ENCODE measurements at regions not wholly inside any gene's neighbourhood (a gene's known extent, or its start where the extent isn't known, plus 50 kb on each side); places are given as distances from the start of the nearest gene placed in this dataset.

DNA sequence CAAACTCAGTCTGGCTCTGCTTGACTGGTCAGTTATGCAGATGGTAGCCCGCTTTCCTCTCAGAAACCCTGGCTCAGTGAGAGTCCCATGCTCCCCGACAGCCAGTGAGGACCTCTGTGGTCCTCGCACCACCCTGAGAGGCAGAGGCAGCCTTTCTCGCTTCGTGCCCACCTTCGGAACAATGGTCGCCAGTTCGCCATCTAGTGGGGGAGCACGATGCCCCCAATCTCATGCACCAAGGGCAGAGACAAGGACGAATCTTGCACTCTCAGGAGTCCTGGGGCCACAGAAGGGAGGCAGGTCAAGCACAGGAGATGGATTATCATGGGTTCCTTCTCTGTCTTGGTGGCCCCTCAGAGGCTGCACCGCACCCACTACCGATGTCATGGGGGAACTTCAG, 75.2 kb downstream of the RHCG start:
- DNase-seq: no peak

DNA sequence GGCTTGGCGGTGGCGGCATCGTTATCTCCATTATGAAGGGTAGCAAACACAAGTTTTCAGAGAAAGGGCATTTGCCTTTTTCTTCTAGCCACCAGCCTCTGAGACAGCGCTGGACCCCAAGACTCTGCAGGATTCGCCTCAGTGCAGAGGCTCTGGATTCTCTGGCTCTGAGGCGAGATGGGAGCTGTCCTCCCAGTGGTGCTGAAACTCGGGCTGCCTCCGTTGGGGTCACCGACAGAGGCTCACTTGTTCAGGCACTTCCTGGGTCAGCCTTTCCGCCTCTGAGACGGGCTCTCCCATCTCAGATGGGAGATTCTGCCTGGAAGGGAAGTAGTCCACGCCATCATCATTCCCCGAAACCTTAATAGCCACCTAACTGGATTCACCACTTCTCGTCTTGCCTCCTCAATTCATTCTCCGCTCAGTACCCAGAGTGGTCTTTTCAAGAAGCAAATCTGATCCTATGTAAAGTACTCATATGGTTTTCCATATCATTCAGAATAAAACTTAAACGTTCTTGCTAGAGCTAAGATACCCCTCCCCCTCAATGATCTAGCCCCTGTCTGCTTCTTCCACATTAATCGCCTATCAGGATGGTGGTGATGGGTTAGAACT, 76.9 kb downstream of the RHCG start:
- DNase-seq: peak; percentile 36 to 39

GRCh38 chr15:89417206-89417725, 79.1 kb downstream of the RHCG start:
- no peak for DNase-seq

DNA sequence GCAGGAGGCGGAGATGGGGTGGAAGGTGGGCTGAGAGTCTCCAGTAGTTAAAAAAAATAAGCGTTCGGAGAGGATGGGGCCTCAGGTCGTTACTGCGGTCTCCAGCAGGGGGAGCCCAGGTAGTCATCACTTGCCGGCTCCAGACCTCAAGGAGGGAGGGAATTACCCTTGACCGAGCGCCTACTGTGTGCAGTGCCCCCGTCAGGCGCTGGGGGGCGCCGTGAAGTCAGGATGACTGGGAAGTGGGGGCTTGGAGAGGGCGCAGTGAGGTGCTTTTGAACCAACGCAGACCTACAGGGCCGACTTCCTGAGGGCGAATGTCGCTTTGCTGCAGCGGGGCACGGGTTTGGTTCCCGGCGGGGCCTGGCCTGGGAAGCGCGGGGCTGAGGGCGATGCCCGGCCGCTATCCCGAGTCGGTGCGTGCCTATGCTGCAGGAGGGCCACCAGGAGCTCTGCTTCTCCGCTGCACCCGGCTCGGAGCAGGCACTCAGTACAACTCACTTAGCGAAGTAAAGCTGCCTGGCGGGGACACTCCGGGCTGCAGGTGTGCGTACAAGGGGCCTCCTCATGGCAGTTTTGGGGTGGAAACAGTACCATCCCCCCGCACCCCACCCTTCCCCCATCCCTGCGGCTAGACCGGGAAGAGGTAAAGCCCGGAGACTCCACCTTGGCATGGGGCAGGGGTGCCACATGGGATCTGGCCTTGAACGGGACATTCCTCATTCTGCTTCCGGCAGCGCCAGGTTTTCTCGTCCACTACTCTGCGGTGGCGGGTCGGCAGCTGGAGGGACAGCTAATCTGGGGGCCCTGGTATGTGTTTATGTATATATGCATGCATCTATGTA, 79.8 kb downstream of the RHCG start:
- DNase-seq: peak; percentile 81 to 84

DNA sequence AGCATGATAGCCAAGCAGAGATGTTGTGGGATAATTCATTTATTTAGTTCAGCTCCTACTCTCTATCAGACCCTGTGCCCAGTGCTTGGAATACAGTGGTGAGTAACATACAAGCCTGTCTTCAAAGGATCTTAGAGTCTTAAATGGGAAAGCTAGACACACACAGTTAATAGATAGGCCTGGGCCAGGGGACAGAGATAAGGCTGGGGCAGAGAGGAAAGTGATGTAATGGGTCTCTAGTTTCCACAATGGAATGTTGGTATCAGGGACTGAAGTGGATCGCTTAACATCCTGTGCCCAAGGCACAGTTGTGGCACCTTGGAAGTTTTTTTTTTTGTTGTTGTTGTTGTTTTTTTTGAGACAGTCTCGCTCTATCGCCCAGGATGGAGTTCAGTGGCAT, 79.9 kb upstream of the POLG start:
- DNase-seq: no peak

DNA sequence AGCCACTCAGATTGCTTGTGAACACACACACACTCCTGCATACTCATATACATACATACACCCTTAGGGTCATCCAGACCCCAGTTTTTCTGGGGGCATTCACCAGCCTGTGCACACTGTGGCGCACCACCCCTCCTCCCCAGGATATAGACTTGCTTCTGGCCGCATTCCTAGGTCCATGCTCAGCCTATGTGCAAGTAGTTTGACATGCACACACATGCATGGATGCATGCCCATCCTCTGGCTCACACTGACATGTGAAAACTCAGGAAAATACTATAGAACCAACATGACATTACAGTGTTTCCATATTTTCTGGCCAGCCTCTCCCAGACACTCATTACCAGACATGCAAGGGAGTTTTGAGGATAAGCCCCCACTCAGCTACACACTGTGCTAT, 79.3 kb upstream of the POLG start:
- DNase-seq: no peak

DNA sequence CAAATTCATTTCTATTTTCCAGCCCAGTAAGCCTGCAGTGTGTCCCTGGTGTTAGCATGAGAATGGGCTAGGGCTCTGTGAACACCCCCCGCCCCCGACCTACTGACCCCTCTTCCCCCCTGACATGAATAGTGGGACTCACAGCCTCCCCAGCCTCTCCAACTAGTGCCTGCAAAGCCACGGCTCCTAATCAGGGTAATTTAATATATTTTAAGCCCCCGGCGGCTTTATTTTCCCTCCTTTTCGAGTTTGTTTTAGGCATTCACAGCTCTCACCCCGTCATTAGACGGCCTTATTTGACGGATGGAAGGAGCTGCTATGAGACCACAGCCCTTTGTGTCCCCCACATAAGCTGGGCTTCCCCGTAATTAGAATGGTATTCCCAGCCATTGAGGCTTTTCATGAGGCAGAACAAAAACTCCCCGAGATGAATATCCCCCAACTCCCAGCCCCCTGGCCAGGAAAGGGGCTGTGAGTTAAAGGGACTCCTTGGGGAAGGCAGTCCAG, 78.3 kb upstream of the POLG start:
- DNase-seq: no peak

DNA sequence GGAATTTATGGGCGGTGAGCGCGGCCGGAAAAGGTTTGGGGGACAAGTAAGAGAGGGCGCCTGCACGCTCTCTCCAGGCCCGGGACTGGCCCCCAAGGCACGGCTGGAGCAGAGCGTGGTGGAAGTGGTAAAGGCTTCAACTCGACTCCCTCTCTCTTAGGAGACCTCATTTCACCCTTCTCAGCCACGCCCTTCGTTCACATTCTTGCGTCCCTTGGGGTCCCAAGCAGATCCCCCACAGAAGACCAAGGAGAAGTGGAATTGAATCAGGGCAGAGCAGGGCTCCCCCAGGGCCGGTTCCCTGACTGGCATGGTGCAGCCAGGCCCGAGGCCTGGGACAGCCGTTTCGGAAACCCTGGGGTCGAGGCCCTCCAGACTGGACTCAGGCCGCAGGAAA, 75.4 kb upstream of the POLG start:
- no peak for DNase-seq

GRCh38 chr15:89409184-89410038, 74.8 kb upstream of the POLG start:
- no peak for DNase-seq

GRCh38 chr15:89408372-89409183, 74.0 kb upstream of the POLG start:
- DNase-seq: no peak

DNA sequence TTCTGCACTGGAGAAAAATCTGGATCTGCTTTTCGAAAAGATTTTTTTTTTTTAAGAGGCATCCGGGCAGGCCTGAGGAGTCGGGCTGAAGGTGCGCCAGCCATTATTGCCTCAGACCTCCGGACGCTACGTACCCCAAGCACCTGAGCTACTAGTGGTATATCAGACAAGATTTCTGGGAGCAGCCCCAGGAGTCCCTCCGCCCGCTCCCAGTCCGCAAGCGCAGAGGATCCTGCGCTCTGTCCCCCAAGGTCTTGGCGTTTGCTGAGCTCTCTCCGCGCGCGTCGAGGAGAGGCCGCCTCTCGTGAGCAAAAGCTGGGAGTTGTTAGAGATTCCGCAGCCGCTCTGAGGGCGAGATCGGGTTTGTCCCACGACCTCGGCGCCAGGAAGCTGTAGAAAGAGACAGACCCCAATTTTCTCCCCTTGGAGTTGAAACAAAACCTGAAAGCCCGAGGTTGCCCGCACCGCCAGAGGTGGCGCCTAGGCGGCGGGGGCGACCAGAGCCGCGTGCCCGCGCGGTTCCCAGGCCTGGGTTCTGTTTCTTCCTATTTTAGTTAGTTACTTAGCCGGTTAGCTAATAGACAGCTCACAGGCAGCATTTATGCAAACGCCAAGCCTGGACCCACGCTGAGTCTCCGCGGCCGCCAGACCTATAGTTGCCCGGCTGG, 72.5 kb upstream of the POLG start:
- no peak for DNase-seq

GRCh38 chr15:89406218-89406939, 71.8 kb upstream of the POLG start:
- no peak for DNase-seq

GRCh38 chr15:89405494-89405893, 70.9 kb upstream of the POLG start:
- no peak for DNase-seq

- DNase-seq: no peak
Observed at GRCh38 chr15:89404023-89404422, 69.4 kb upstream of the POLG start.

DNA sequence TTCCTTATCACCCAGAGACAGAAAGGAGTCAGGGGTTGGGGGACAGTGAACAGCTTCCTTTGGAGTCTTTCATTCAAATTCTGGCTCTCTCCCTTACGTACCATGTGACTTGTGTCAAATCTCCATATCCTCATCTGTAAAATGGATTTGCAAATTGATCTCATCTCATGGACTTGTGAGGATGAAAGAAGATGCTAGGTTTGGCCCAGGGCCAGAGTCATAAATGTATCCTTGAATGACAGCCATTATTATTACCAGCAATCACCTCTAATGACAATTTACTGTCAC, 67.8 kb upstream of the POLG start:
- no peak for DNase-seq

DNA sequence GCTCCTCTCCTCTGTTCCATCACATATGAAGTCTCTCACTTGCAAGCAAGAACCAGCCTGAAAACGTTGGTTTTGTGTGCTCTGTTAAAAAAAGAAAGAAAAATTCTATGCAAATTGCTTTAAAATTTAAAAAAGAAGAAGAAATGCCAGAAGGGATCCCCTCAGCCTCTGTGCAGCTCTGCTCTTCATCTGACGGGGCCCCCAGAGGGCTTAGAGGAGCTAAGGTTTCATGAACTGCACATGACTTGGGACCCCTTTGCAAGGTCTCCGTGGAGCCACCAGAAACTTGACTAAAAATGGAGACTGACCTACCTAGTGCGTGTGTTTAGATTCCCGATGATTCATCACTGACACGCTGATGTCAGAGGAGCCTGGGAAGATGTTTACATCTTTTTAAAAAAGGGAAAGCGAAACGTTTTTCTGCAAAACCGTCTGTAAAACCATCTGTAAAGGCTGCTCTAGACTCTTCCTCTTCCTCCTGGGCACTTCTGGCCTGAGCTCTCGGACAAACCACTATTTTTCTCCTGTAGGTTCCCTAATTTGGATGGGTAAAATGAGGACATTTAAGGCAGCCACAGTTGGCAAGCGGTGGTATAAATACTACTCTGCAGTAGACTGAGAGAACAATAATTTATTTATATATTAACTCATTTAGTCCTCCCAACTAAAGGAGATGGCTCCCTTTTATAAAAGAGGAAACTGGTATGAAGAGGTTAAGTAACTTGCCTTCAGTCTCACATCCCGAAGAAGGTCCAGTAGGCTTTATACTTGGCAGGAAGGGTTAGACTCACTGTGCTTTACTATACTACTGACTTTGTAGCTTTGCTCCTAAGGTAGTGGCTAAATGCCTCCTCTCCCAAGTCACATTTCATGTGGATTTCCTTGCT, 67.2 kb upstream of the POLG start:
- DNase-seq: no peak

GRCh38 chr15:89400782-89401545, 66.3 kb upstream of the POLG start:
- DNase-seq: no peak

GRCh38 chr15:89400116-89400781, 65.6 kb upstream of the POLG start:
- no peak for DNase-seq
